Ectodermal cell (in vitro differentiated cells): ENCODE measurements at regions not wholly inside any gene's neighbourhood (a gene's known extent, or its start where the extent isn't known, plus 50 kb on each side); places are given as distances from the start of the nearest gene placed in this dataset.

Source experiments
- H3K27ac ChIP-seq: 2 replicates; pipeline ENCODE4 v1.7.0; 2013; ENCODE audit warnings: mild to moderate bottlenecking, low read depth, low read length; ENCODE audit not compliant: insufficient read depth, poor library complexity, severe bottlenecking
- H3K27me3 ChIP-seq: 2 replicates; pipeline ENCODE4 v1.7.0; 2013; ENCODE audit warnings: mild to moderate bottlenecking, low read length; ENCODE audit not compliant: insufficient read depth, control insufficient read depth, poor library complexity, severe bottlenecking
- H3K36me3 ChIP-seq: one replicate; pipeline ENCODE4 v1.7.0; 2013; ENCODE audit warnings: low read length; ENCODE audit not compliant: control insufficient read depth, insufficient read depth
- H3K4me1 ChIP-seq: one replicate; pipeline ENCODE4 v1.7.0; 2013; ENCODE audit warnings: low read length; ENCODE audit not compliant: control insufficient read depth, insufficient read depth
- H3K4me3 ChIP-seq: 2 replicates; pipeline ENCODE4 v1.7.0; 2013; ENCODE audit warnings: low read depth, low read length, control low read depth; ENCODE audit not compliant: insufficient read depth
- H3K9me3 ChIP-seq: 2 replicates; pipeline ENCODE4 v1.7.0; 2013; ENCODE audit warnings: mild to moderate bottlenecking, low read length, moderate library complexity; ENCODE audit not compliant: control insufficient read depth
- WGBS, 2 experiments: methylation state at CpG; one replicate each; pipeline ENCODE4 v1.1.7; 2013; ENCODE audit warnings: missing lambda C conversion rate in 2 of 2; 5-methylcytosine and 5-hydroxymethylcytosine counted together

DNA sequence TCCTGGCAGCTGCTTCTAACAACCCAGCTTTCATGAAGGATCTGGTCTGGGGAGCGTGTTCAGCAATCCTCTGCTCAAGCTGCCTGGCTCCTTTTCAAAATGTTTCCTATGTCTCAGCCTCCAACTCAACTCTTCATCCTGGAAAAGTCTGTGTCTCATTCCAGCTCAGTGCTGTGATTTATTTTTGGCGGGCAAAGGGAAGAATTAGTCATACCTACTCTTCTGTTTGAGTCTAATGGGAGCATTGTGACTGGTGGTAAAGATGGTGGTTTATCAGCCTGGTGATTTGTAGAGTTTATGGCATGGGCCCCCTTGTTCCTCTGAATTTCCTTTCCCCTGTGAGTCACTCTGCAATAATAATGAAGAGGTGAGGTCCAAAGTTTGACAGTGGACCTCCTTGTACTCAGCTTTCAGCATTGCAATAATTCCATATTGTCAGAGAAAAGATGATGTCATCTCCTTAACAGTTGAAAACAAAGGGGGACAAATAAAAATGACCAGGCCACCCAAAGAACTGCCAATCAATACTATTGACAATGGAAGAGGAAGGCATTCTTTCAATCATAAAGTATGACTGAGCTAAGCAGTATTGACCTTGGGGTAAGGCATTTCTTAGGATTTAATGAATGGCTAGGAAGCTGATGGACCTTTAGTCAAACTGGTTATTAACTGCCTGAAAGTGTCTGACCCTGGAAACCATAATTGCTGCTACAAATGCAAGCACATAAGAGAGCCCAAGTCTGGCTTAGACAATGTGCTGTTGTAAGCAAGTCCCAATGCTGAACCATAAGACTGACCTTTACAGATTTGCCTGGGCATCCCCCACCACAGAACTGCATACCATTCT, 204.7 kb upstream of the MCTP2 start:
- WGBS, 2 experiments: 95 to 98% methylated on average over 2 of the region's 2 CpGs

DNA sequence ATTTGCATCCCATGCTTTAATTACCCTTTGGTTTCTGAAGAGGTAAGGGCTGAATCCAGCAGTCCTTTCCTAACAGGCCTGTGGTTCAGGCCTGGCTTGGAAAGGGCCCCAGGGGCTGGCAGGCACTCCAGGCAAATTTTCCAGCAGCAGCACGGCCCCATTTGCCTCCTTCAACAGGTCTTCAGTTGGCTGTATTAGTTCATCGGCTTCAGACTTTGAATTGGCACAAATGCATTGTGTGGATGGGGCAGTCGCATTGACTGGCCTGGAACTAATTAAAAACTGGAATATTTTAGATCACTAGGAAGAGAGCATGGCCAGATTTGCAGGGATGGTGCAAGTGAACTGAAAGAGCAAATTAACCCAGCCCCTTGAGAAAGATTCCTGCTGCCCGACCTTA, 207.8 kb upstream of the MCTP2 start:
- Histone ChIP-seq H3K4me3 (no peak overlapping the region), H3K27ac (no peak overlapping the region), H3K4me1 (no peaks in the 10 kb centered on the region), H3K36me3 (no peaks in the 10 kb centered on the region), H3K9me3 (no peaks in the 10 kb centered on the region), H3K27me3 (no peaks in the 10 kb centered on the region)
- 92% methylated on average over 4 of the region's 4 CpGs for WGBS, 2 experiments

More for the DNA sequence above, 204.7 kb upstream of the MCTP2 start:
- Histone ChIP-seq H3K27ac (no peak overlapping the region), H3K9me3 (no peaks in the 10 kb centered on the region), H3K4me3 (no peak overlapping the region), H3K36me3 (no peaks in the 10 kb centered on the region), H3K4me1 (peaks cover 4% of the 10 kb centered on the region), H3K27me3 (no peaks in the 10 kb centered on the region)

DNA sequence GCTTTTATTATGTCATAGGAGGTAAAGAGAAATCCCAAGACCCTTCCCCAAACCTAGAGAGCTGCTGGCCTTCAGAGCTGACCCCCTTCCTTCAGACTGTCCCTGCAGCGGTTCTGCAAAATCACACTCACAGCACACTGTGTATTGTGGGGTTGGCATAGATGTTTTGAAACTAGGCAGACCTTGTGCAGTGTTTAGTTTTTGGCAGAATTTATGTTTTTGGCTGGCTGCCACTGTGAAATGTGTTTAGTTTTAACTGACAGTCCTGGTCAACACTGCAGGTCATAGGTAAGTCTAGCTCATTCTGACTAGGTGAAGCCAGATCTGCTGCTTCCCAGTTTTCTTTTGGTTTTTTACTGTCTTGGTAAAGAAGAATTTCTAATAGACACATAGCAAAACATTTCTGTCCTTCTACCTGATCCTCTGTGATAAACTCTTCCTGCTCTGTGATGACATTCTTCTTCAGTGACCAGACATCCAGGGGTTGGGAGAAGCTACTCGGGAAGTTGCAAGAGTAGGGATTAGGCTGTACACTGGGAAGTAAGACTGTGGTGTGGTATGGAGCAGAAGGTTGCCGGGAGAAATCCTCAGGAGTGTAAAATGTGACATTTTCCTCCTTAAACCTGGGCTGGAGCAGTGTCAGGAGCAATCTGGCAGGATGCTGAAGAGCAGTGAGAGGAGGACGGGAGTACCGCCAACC, 209.6 kb upstream of the MCTP2 start:
- no peaks in the 10 kb centered on the region for H3K9me3 ChIP-seq
- no peak overlapping the region for H3K27ac ChIP-seq
- 86 to 95% methylated on average over 5 of the region's 5 CpGs for WGBS, 2 experiments
- H3K4me1 ChIP-seq: no peaks in the 10 kb centered on the region
- H3K4me3 ChIP-seq: no peak overlapping the region
- no peaks in the 10 kb centered on the region for H3K36me3 ChIP-seq
- no peaks in the 10 kb centered on the region for H3K27me3 ChIP-seq

DNA sequence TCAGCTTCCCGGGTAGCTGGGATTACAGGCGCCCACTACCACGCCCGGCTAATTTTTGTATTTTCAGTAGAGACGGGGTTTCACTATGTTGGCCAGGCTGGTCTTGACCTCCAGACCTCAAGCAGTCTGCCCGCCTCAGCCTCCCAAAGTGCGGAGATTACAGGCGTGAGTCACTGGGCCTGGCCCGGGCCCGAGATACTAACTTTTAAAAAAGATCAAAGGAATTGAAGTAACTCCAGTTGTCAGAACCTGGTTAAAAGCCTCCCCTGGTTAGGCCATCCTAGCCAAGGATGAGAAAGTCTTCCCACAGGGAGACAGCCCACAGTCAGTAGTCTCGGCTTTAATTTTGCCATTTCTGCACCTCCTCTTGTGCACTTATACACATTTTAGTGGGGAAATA, 212.3 kb upstream of the MCTP2 start:
- H3K27me3 ChIP-seq: no peaks in the 10 kb centered on the region
- 94 to 97% methylated on average over 11 of the region's 11 CpGs for WGBS, 2 experiments
- H3K4me1 ChIP-seq: no peaks in the 10 kb centered on the region
- no peak overlapping the region for H3K4me3 ChIP-seq
- H3K27ac ChIP-seq: no peak overlapping the region
- no peaks in the 10 kb centered on the region for H3K9me3 ChIP-seq
- no peaks in the 10 kb centered on the region for H3K36me3 ChIP-seq

DNA sequence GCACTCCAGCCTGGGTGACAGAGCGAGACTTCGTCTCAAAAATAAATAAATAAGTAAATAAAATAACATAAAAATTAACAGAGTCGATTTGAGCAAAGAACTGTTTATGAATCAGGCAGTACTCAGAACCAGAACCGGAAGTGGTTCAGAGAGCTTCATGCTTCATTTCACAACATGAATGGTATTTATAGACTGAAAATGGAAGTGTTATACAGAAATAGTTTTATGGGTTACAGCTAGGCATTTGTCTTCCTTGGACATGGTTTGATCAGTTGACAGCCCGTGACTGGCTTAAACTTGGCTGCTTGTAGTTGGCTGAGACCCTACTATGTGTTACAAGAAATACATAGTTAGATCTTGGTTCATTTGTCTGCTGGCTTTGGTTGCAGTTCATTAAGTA, 216.0 kb upstream of the MCTP2 start:
- Histone ChIP-seq H3K27me3 (no peaks in the 10 kb centered on the region), H3K4me1 (no peaks in the 10 kb centered on the region), H3K4me3 (no peak overlapping the region), H3K9me3 (no peaks in the 10 kb centered on the region), H3K27ac (no peak overlapping the region), H3K36me3 (no peaks in the 10 kb centered on the region)
- WGBS, 2 experiments: 87 to 96% methylated on average over 3 to 5 of the region's 5 CpGs

- H3K4me3 ChIP-seq: no peak overlapping the region
- H3K27me3 ChIP-seq: no peaks in the 10 kb centered on the region
- no peak overlapping the region for H3K27ac ChIP-seq
- H3K4me1 ChIP-seq: no peaks in the 10 kb centered on the region
- WGBS, 2 experiments: 90 to 95% methylated on average over 8 of the region's 9 CpGs
- H3K9me3 ChIP-seq: no peaks in the 10 kb centered on the region
- no peaks in the 10 kb centered on the region for H3K36me3 ChIP-seq
Measured at GRCh38 chr15:94008104-94009074, 223.0 kb upstream of the MCTP2 start.

- 94 to 95% methylated on average over 9 of the region's 9 CpGs for WGBS, 2 experiments
Measured at GRCh38 chr15:94004697-94005096, 226.7 kb upstream of the MCTP2 start.

GRCh38 chr15:94002041-94002440, 229.3 kb upstream of the MCTP2 start:
- no peaks in the 10 kb centered on the region for H3K4me1 ChIP-seq
- H3K27me3 ChIP-seq: no peaks in the 10 kb centered on the region
- no peaks in the 10 kb centered on the region for H3K9me3 ChIP-seq
- H3K27ac ChIP-seq: no peak overlapping the region
- WGBS, 2 experiments: 94 to 100% methylated on average over 3 of the region's 3 CpGs
- H3K36me3 ChIP-seq: no peaks in the 10 kb centered on the region
- no peak overlapping the region for H3K4me3 ChIP-seq

More at GRCh38 chr15:94004697-94005096, 226.7 kb upstream of the MCTP2 start:
- Histone ChIP-seq H3K27me3 (no peaks in the 10 kb centered on the region), H3K9me3 (no peaks in the 10 kb centered on the region), H3K27ac (no peak overlapping the region), H3K4me1 (no peaks in the 10 kb centered on the region), H3K36me3 (no peaks in the 10 kb centered on the region), H3K4me3 (no peak overlapping the region)

GRCh38 chr15:94001255-94001801, 230.0 kb upstream of the MCTP2 start:
- Histone ChIP-seq H3K4me3 (no peak overlapping the region), H3K4me1 (no peaks in the 10 kb centered on the region), H3K27ac (no peak overlapping the region), H3K9me3 (no peaks in the 10 kb centered on the region), H3K36me3 (no peaks in the 10 kb centered on the region), H3K27me3 (no peaks in the 10 kb centered on the region)
- WGBS, 2 experiments: 79 to 86% methylated on average over 3 of the region's 3 CpGs
